DND-41 (cell line): ENCODE measurements at regions not wholly inside any gene's neighbourhood (a gene's known extent, or its start where the extent isn't known, plus 50 kb on each side); places are given as distances from the start of the nearest gene placed in this dataset.
A peak's percentile ranks its signal among the peaks of the same experiment; 100 is the strongest.

ENCODE experiments used
- ATAC-seq: fragments of 200-7000 bp; cut with Tn5 transposase; 3 replicates; pipeline ENCODE4 v1.9.1; 2021; ENCODE audit warnings: low read depth; ENCODE audit not compliant: insufficient read depth
- DNase-seq: peaks from one replicate; pipeline ENCODE4 v3.0.0-alpha.2; 2020
- H2AFZ ChIP-seq: 2 replicates; pipeline ENCODE4 v1.6.0; 2012; ENCODE audit warnings: low read depth, low read length
- H3K27ac ChIP-seq: 2 replicates; pipeline ENCODE4 v1.5.1; 2012; ENCODE audit warnings: low read length, inconsistent platforms
- H3K27me3 ChIP-seq: fragments of 200-600 bp; sonication (generic); 2 replicates; pipeline ENCODE4 v1.6.0; 2012; ENCODE audit warnings: low read length, mild to moderate bottlenecking, inconsistent platforms; ENCODE audit not compliant: insufficient read depth, poor library complexity
- H3K36me3 ChIP-seq: 2 replicates; pipeline ENCODE4 v1.5.1; 2012; ENCODE audit warnings: low read length, inconsistent platforms; ENCODE audit not compliant: insufficient read depth
- H3K4me1 ChIP-seq: 2 replicates; pipeline ENCODE4 v1.5.1; 2012; ENCODE audit warnings: mild to moderate bottlenecking, low read length; ENCODE audit not compliant: insufficient read depth
- H3K4me2 ChIP-seq: 2 replicates; pipeline ENCODE4 v1.6.0; 2012; ENCODE audit warnings: mild to moderate bottlenecking, moderate library complexity, low read length, inconsistent platforms; ENCODE audit not compliant: insufficient read depth
- H3K4me3 ChIP-seq, 2 experiments: fragments of 200-600 bp in 1 of 2; shearing (Covaris generic) in 1 of 2; 2 replicates each; pipeline ENCODE4 v1.5.1; 2012 to 2016; ENCODE audit warnings: inconsistent platforms in 2 of 2, low read length in 2 of 2, mild to moderate bottlenecking in 2 of 2, low read depth in 1 of 2, moderate library complexity in 1 of 2
- H3K79me2 ChIP-seq: 2 replicates; pipeline ENCODE4 v1.6.0; 2012; ENCODE audit warnings: low read length, inconsistent platforms; ENCODE audit not compliant: insufficient read depth
- H3K9ac ChIP-seq: 2 replicates; pipeline ENCODE4 v1.6.0; 2012; ENCODE audit warnings: low read depth, mild to moderate bottlenecking, inconsistent platforms, low read length, moderate library complexity
- H3K9me3 ChIP-seq: 2 replicates; pipeline ENCODE4 v1.5.1; 2012; ENCODE audit warnings: low read length, moderate library complexity, mild to moderate bottlenecking, inconsistent platforms; ENCODE audit not compliant: insufficient read depth, severe bottlenecking
- H4K20me1 ChIP-seq: 2 replicates; pipeline ENCODE4 v1.6.0; 2012; ENCODE audit warnings: low read length; ENCODE audit not compliant: insufficient read depth
- EZH2 ChIP-seq: IDR thresholded peaks from 3 replicates; pipeline ENCODE4 v1.6.1; 2012; ENCODE audit warnings: borderline replicate concordance, low read depth, mild to moderate bottlenecking, moderate library complexity, low read length, inconsistent platforms; ENCODE audit not compliant: severe bottlenecking
- TF ChIP-seq, protein P1 (sequence below): IDR thresholded peaks from 2 replicates; pipeline ENCODE4 v1.5.1; 2012; ENCODE audit warnings: borderline replicate concordance, low read length, moderate library complexity, mild to moderate bottlenecking; ENCODE audit not compliant: poor library complexity, severe bottlenecking; ENCODE audit errors: extremely low read depth

DNA sequence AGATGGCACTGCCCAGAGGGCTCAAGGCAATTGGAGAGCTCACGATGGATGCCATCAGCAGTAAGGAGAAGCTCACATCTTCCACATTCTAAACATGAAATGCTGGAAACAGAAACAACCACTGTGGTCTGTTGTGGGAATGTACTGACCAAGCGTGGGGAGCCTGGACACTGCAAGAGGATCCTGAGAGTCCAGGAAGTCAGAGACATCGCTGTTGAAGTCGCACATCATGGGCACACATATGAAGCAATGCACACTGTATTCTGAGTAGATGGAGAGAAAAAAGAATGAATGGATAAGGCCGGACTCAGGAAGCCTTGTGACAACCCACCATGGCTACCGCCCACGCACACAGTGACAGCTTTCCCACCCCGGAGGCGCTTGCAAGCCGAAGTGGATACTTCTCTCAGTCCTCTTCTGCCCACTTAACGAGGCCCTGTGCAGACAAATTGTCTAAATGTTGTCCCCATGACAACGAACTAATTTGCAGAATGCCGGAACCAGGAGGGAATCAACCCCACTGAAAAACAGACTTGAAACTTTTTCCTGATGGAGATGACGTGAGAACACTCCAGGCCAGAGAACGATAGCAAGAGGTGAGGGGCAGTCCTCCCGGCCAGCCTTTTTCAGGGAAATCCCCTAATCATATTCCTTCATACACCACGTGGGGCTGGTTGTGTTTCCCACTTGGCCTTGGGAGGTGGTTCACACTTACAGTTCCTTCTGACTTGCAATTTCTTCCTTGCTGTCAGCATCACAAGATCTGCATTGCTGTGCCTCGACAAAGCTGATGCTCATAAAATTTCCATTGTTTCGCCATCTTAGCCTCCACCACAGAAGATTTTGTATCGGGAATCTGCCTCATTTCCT, 109.6 kb upstream of the SERP2 start:
- Histone ChIP-seq H3K36me3 (no peaks in the 10 kb centered on the region), H4K20me1 (no peaks in the 10 kb centered on the region), H3K79me2 (no peaks in the 10 kb centered on the region), H3K9ac (no peak overlapping the region), H3K4me2 (no peak overlapping the region), H3K27me3 (no peaks in the 10 kb centered on the region), H3K4me3 (no peak overlapping the region), H3K27ac (no peak overlapping the region), H3K9me3 (no peaks in the 10 kb centered on the region), H2AFZ (no peak overlapping the region), H3K4me1 (peaks cover 16% of the 10 kb centered on the region)
- ATAC-seq (no peak), DNase-seq (no peak)
- TF ChIP-seq EZH2, result no peak
- TF ChIP-seq, protein P1, sequence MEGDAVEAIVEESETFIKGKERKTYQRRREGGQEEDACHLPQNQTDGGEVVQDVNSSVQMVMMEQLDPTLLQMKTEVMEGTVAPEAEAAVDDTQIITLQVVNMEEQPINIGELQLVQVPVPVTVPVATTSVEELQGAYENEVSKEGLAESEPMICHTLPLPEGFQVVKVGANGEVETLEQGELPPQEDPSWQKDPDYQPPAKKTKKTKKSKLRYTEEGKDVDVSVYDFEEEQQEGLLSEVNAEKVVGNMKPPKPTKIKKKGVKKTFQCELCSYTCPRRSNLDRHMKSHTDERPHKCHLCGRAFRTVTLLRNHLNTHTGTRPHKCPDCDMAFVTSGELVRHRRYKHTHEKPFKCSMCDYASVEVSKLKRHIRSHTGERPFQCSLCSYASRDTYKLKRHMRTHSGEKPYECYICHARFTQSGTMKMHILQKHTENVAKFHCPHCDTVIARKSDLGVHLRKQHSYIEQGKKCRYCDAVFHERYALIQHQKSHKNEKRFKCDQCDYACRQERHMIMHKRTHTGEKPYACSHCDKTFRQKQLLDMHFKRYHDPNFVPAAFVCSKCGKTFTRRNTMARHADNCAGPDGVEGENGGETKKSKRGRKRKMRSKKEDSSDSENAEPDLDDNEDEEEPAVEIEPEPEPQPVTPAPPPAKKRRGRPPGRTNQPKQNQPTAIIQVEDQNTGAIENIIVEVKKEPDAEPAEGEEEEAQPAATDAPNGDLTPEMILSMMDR, result no peak

DNA sequence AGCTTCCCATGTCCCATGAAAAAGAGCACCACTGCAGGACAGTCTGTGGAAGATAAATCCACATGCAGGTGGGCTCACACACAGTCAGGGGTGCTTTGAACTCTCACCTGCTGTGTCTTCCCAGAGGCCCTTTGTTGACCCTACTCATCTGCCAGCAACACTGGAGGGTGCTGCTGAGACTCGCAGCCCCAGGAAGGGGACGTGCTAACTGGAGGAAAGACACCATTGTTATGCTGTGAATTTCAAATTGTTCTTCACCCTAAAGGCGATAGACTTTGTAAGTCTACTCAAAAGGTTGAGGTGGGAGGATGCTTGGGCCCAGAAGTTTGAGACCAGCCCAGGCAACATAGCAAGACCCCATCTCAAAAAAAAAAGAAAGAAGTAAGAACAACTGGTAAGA, 107.3 kb upstream of the SERP2 start:
- Histone ChIP-seq H3K27ac (no peak overlapping the region), H3K4me3 (no peak overlapping the region), H3K9ac (no peak overlapping the region), H3K4me1 (no peaks in the 10 kb centered on the region), H3K36me3 (no peaks in the 10 kb centered on the region), H3K79me2 (no peaks in the 10 kb centered on the region), H2AFZ (no peak overlapping the region), H3K27me3 (no peaks in the 10 kb centered on the region), H4K20me1 (no peaks in the 10 kb centered on the region), H3K9me3 (no peaks in the 10 kb centered on the region), H3K4me2 (no peak overlapping the region)
- ATAC-seq (peak; percentile 59; the same call in 2 of the 3 replicates), DNase-seq (no peak)
- TF ChIP-seq, protein P1, result no peak
- TF ChIP-seq EZH2, result no peak

GRCh38 chr13:44266772-44267171, 106.9 kb upstream of the SERP2 start:
- TF ChIP-seq, protein P1, result no peak
- no peak for TF ChIP-seq EZH2
- Histone ChIP-seq H3K27me3 (no peaks in the 10 kb centered on the region), H3K9ac (no peak overlapping the region), H3K27ac (no peak overlapping the region), H3K36me3 (no peaks in the 10 kb centered on the region), H3K9me3 (no peaks in the 10 kb centered on the region), H3K4me2 (no peak overlapping the region), H4K20me1 (no peaks in the 10 kb centered on the region), H3K4me1 (no peaks in the 10 kb centered on the region), H3K79me2 (no peaks in the 10 kb centered on the region), H2AFZ (no peak overlapping the region), H3K4me3 (no peak overlapping the region)
- DNase-seq (no peak), ATAC-seq (no peak)
